ENCODE measurements at regions not wholly inside any gene's neighbourhood (a gene's known extent, or its start where the extent isn't known, plus 50 kb on each side); places are given as distances from the start of the nearest gene placed in this dataset.
"Not testable (repeated sequence)": the region's sequence is repeated elsewhere in the genome, so short reads cannot be mapped to it uniquely, and the experiment has no call there.

DNA sequence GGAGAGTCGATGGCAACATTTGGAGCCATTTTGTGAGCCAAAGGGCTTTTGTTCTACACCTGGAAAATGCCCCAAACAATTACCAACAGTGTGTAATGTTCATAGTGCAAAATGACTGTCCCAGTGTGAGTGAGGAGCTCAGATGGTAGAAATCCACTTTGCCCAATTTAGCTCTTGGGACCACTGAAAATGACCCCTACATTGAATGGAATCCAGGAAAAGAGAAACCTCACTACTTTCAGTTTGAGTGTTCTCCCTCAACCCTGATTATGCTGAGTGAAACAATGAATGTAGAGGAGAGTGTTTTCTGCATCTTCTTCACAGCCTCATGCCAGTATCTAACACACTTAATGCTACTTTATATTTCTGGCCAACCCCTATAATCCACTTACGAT lies 84.9 kb upstream of the NRN1 start:
- DNase-seq (ENCODE audit: low read depth) = no peak

DNA sequence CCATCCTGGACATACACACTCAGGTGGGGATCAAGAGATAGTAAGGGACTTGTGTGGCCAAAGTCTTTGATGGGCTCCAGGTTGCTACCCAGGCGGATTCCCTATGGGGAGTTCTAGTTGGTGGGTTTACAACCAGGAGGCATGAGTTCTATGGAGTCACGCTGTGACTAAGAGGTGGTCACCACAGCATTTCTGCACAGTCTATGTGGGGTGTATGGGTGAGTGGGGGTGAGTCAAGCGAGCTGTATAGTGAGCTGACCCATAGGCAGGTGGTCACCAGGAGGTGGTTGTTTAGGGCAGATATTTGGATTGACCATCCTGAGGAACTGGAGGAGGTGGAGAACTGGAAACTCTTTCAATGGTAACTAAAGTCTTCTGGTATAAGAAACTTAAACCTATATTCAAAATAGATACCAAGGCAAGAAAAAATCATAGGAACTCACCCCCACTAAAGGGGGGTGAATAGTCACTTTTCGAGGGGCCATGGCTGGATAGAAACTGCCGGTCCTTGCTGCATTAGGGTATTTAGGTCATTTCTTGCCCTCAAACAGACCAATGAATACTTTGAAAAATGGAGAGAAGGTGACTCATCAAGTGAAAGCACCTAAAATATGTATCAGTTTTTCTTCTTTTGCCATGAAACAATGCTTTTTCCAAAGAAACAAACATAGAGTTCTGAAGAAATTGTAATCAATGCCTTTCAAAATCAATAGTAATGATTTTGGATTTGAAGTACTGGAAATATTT lies 84.3 kb upstream of the NRN1 start:
- DNase-seq (ENCODE audit: low read depth) = no peak

DNA sequence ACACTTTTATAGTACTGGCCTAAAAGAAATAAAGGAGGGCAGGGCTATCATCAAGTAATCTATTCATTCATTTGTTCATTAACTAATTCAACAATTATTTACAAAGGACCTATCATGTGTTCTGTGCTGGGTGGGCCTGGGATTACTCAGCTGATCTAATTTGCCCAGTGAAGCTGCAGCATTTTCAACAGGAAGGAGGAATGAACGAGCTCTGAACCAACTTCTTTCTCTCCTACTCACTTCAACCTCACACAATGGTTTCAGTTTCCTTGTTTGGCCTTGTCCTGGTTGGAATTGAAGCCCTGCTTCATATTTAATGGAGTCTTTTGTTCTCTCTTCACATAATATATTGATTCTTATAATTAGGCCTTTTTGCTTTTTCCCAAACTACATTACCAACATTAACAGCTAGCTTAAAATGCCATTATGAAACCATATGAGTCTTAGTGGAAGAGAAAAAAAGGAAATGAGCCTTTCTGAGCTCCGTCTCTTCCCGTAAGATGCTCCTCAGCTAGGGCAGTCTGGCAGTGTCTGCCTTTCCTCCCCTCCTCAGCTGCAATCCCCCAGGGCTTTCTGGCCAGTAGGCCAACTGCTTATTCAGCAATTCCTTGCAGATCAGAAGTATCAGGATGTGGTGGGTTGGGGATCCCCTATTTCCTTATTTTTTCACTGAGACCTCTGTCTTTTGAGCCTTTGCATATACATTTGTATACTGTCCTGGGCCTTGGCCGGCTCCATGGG lies 79.4 kb upstream of the NRN1 start:
- DNase-seq (ENCODE audit: low read depth) = no peak

DNA sequence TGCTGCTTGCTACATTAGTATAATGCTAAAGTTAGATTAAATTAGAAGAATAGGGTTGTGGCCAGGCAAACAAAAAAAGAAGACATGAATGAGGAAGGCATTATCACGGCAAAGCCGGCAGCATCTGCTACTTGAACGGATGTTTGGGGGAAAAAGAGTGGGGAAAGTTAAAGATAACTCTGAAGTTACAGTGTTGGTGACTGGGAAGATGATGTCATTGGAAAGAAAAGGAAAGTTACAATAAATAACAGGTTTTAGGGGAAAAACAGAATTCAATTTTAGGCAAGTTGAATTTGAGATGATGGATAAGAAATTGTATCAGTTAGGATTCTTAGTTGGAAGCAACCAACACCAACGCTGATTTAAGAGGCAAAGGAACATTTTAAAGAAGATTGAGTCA lies 74.2 kb upstream of the NRN1 start:
- DNase-seq (ENCODE audit: low read depth) = no peak

DNA sequence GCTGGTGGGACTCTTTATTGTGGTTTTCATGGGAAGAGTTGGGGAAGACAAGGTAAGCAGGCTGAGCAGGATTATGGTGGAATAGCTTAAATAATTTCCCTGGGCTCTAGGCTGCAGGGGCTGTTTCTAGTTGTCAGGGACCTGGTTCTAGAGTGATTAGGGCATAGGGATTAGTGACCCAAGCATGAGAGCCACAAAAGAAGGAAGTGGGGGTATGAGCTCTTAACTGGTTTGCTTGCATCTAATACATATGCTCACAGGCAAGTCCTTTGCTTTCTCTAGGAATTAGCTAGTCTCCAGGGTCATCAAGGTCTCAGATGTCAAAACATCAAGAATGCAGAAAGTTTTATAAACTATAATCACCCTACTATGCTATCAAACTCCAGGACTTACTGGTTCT lies 67.5 kb upstream of the NRN1 start:
- DNase-seq (ENCODE audit: low read depth) = no peak

DNA sequence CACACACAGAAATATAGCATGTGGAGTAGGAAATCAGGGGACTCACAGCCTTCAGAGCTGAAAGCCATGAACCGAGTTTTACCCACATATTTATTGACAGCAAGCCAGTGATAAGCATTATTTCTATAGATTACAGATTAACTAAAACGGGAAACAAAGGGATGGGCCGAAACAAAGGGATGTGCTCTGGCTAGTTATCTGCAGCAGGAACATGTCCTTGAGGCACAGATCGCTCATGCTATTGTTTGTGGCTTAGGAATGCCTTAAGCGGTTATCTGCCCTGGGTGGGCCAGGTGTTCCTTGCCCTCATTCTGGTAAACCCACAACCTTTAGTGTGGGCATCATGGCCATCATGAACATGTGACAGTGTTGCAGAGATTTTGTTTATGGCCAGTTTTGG lies 61.4 kb upstream of the NRN1 start:
- not testable (repeated sequence) for DNase-seq (ENCODE audit: low read depth)

DNA sequence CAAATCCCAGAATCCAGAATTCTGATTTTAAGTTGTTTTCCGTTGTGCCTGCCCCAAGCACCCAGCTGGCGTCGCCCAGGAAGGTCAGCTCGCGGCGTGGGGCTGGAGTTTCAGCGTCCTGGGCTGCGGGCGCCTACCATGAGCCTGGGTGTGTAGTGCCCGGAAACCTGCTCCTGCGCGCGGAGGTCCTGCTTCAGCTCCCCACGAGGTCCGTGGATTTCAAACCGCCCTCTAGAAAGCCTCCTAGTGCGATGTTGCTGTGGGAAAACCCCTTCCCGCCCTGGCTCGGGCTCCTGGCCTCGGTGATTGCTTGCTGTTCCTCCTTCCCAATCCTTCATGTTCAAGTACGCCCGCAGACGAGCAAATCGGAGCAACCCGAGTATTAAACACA lies 51.3 kb upstream of the NRN1 start:
- no peak for DNase-seq (ENCODE audit: low read depth)

DNA sequence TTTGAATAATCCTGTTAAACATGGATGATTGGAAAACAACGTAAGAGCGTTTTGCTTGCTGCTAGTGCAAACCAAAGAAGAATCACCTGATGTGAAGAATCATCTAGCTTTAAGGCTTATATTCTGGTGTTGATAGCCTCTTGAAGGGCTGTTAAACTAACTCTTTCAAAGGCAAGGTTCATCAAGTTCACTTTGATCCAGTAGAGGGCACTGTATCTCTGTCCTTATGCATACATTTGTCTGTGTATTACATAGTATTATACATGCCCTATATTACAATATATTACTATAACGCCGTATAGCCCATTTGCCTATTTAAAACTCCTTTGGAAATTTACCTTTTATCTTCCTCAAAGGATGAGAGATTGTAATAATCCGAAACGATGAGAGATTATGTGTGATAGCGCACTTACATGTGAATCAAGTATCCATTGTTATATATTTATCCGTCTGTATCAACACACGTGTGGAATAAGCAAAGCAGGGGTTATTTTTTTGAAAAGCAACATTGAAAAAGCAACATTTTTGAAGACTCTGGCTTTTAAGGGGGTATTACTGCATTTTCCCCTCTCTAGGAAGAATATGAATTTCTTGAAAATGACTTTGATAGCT lies 50.8 kb upstream of the NRN1 start:
- DNase-seq (ENCODE audit: low read depth) = peak; percentile 0
